Stimulated activated CD8-positive, alpha-beta memory T cell treated with anti-CD3 and anti-CD28 coated beads, Interleukin-7, amount 100 ng/mL, for 24 hours (primary cell): ENCODE measurements at regions not wholly inside any gene's neighbourhood (a gene's known extent, or its start where the extent isn't known, plus 50 kb on each side); places are given as distances from the start of the nearest gene placed in this dataset.
"Not testable (repeated sequence)": the region's sequence is repeated elsewhere in the genome, so short reads cannot be mapped to it uniquely, and the experiment has no call there.

Source experiments
- DNase-seq: peaks from one replicate; pipeline ENCODE4 v3.0.0-alpha.2; 2020; ENCODE audit warnings: low read depth

DNA sequence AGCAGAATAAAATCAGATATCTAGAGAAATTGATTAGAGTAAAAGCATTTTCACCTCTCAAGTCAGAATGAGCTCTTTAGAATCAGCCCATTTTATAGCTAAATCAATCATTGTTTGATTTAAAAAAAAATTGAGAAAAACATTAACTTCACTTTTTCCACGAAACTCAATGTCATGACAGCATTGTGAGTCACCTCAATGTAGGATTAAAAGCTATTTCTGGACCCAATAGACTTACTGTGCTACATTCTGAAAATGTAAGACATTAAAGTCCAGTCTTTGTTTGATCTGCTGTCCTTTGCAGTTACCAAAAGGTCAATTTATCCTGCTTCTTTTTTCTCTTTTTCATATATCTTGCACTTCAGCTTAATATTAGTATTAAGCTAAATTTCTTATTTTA is 519.4 kb upstream of the ZNF337 start:
- no peak for DNase-seq

- DNase-seq, result no peak
These were observed 518.3 kb upstream of the ZNF337 start for GRCh38 chr20:26214991-26215390.

DNA sequence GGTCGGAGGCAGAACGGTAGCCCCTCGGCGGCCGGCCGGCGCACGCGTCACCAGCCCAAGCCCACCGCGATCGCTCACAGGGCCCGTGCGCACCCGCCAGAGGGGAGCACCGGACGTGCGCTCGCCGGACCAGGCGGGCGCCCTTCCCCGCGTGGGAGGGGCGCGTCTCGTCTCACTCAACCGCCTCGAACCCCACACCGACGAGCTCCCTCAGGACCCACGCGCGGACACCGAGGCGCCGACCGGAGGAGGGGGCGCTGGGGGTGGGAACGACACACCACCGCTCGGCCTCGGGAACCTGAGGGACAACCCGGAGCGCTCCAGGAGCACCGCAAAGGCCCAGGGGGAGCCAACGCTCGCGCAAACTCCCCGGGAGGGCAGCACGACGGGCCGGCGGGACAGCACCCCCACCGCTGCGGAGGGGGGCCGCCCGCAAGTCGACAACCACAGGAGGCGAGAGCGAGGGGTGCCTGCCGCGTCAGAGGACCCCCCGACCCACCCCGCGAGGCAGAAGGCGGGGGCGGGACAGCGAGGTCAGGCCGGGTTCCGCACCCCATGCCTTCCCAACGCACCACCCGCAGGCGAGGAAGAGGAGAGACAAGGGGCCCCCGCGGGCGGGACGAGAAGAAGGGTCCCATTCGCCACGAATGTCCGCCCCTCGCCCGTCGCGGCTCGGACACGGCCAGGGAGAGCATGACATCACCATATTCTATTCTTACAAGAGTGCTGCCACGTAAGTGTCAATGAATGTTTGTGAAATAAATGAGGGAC is 512.7 kb upstream of the ZNF337 start:
- no peak for DNase-seq

GRCh38 chr20:26208296-26209091 is 511.8 kb upstream of the ZNF337 start:
- DNase-seq, result no peak

DNA sequence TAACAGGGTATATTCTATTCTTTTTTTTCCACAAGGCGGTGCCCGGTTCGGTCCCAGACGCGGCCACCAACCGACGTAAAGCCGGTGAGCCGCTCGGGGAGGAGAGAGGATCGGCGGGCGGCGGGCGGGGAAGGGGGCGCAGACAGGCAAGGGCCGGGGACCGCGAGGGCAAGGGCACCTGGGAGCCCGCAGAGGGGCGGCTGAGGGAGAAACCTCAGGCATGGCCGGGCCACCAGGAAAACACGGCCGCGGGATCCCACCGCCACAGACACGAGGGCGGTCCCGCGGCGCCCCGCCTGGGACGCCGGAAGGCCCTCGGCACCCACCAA is 511.3 kb upstream of the ZNF337 start:
- not testable (repeated sequence) for DNase-seq

DNA sequence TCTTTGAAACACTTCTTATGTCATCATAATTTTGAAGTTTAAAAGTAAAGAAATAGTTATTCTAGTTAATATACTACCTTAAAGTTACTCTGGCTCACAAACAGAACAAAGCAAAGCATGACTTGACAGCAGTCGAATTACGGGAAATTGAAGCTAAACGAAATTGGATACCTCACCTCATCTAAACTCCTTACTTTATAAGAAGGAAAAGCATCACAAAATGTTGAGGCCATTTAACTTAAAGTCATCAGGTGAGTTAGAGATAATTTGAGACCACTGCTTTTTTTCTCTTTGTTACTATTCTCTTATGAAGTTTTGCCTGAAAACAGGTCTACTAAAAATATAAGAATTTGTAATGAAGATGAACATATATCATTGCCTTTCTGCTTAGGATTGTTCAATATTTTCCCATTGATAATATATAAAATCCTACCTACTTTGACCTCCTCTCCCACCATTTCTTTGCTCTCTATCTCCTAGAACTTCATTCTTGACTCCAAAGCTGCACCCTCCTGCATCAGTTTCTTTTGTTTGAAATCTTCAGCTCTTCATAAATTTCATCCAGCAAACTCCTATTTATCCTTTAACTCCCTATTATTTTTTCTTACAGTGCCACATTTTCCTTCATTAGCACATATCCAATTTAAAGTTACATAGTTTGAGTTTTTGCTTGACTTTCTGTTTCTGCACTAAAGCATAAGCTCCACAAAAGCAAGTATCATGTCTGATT is 510.7 kb upstream of the ZNF337 start:
- no peak for DNase-seq

- DNase-seq, result no peak
These were observed 508.7 kb upstream of the ZNF337 start for GRCh38 chr20:26205350-26205749.

GRCh38 chr20:26201026-26201425 is 504.4 kb upstream of the ZNF337 start:
- not testable (repeated sequence) for DNase-seq

- not testable (repeated sequence) for DNase-seq
These were observed 490.7 kb upstream of the ZNF337 start for GRCh38 chr20:26187329-26187728.

GRCh38 chr20:26183720-26184119 is 487.1 kb upstream of the ZNF337 start:
- DNase-seq, result not testable (repeated sequence)

GRCh38 chr20:26181364-26181763 is 484.7 kb upstream of the ZNF337 start:
- not testable (repeated sequence) for DNase-seq

DNA sequence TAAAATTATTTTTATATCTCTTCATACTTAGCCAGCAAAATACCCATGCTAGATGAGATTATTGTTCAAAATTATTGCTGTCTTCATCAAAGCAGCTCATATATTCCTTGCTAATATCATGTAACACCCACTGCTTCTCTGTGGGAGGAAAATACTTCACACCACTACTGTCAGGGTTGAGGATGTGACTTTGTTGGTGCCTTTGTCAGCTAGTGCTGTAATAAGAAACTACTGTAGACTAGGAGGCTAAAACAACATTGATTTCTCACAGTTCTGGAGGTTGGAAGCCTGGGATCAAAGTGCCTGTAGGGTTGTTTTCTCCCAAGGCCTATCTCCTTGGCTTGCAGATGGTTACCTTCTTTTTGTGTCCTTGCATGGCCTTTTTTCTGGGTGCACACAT is 475.2 kb upstream of the ZNF337 start:
- DNase-seq, result not testable (repeated sequence)

- no peak for DNase-seq
These were observed 472.9 kb upstream of the ZNF337 start for GRCh38 chr20:26169506-26169905.

DNA sequence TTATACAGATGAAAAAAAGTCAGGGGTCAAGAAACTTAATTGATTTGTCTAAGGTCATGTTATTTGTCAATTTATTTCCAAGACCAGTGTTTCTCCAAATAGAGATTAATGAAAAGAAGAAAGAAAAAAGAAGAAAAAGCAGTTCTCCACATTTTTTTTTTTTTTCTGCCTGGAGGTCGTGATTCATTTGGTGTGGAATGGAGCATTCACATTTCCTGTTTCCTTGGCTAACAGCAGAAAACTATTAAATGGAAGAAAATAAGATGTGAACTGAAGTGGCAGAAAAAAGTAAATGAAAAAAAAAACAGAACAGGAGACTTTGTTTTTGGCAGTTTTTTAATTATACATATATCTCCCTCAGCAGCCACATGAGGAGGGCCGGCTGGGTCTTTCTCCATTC is 470.8 kb upstream of the ZNF337 start:
- no peak for DNase-seq

DNA sequence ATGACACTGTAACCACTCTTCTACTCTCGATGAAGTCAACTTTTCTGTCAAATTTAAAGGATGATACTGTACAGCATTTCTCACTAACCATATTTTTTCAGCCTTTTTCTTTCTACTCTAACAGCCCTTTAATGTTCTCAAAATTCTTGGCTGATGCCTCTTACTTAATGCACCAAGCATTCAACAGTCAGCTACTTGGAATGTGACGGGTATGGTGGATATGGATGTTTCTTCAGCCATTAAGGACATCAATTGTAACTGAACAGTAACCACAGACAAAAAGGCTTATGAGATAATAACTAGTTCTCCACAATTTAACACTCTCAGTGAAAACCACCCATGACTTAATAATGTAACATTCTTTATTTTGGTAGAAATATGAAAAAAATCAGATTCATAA is 467.2 kb upstream of the ZNF337 start:
- no peak for DNase-seq

DNA sequence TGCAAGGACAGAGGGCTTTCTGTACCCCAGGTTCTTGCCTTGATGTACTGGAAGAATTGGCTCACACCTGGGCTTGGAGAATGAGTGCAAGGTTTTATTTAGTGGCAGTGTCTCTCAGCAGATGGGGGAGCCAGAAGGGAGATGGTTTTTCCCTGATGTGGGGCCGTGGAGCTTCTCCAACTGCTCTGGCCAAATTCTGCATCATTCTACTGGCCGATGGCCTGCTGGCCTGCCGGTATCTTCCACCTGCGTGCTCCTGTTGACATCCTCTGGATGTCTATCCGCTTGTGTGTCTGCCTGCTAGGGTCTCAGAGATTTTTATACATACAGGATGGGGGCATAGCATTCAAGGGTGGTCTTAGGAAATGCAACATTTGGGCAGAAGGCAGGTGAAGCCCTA is 466.5 kb upstream of the ZNF337 start:
- not testable (repeated sequence) for DNase-seq

DNA sequence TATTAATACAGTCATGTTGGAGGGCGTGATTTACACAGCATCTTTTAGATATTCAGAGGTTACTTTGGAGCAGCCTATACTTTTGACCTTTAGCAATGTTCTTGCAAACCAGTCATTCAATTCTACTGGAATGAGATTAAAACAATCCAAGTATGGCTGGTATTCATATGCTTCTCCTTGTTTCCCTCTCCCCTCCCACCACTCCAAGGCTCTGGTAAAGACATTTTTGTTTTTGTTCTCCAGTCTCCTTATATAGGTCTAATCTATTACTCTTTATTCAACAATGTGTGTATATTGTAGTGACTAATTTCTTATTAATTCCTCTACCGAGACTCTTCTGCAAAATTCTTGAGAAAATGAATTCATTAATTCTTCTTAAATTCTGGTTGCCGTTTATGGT is 465.1 kb upstream of the ZNF337 start:
- DNase-seq, result not testable (repeated sequence)

- not testable (repeated sequence) for DNase-seq
These were observed 464.3 kb upstream of the ZNF337 start for GRCh38 chr20:26160916-26161315.

- DNase-seq, result no peak
These were observed 457.6 kb upstream of the ZNF337 start for GRCh38 chr20:26154224-26154623.

GRCh38 chr20:26135325-26136110 is 438.9 kb upstream of the ZNF337 start:
- no peak for DNase-seq

GRCh38 chr20:26134606-26135005 is 438.0 kb upstream of the ZNF337 start:
- DNase-seq, result no peak

- not testable (repeated sequence) for DNase-seq
These were observed 437.1 kb upstream of the ZNF337 start for GRCh38 chr20:26133794-26134193.
